22Rv1 (cell line): ENCODE measurements at regions not wholly inside any gene's neighbourhood (a gene's known extent, or its start where the extent isn't known, plus 50 kb on each side); places are given as distances from the start of the nearest gene placed in this dataset.
A peak's percentile ranks its signal among the peaks of the same experiment; 100 is the strongest.

Experiments used
- H3K27ac ChIP-seq: fragments of 450-650 bp; 2 replicates; pipeline ENCODE4 v1.5.1; 2017
- CTCF ChIP-seq: fragments of 450-650 bp; IDR thresholded peaks from 2 replicates; pipeline ENCODE4 v1.5.1; 2017; ENCODE audit warnings: mild to moderate bottlenecking
- ZFX ChIP-seq: fragments of 450-650 bp; IDR thresholded peaks from 2 replicates; pipeline ENCODE4 v1.6.1; 2017; ENCODE audit warnings: antibody characterized with exemption, borderline replicate concordance

GRCh38 chr13:58989556-58989955 lies 1174.2 kb downstream of the DIAPH3 start:
- TF ChIP-seq CTCF (no peak), ZFX (no peak)
- no peak overlapping the region for H3K27ac ChIP-seq

GRCh38 chr13:58991826-58992477 lies 1171.8 kb downstream of the DIAPH3 start:
- no peak for TF ChIP-seq ZFX
- TF ChIP-seq CTCF, result no peak
- no peak overlapping the region for H3K27ac ChIP-seq

- no peak overlapping the region for H3K27ac ChIP-seq
- TF ChIP-seq CTCF, result no peak
- no peak for TF ChIP-seq ZFX
Measured at GRCh38 chr13:58992478-58993042, 1171.2 kb downstream of the DIAPH3 start.

- TF ChIP-seq CTCF (no peak), ZFX (no peak)
- H3K27ac ChIP-seq, result no peak overlapping the region
Measured at GRCh38 chr13:58994077-58994476, 1169.7 kb downstream of the DIAPH3 start.

GRCh38 chr13:58994777-58995176 lies 1169.0 kb downstream of the DIAPH3 start:
- no peak for TF ChIP-seq ZFX
- TF ChIP-seq CTCF, result peak; percentile 26; the same call in 1 of the 2 replicates
- no peak overlapping the region for H3K27ac ChIP-seq

GRCh38 chr13:58998716-58999115 lies 1165.0 kb downstream of the DIAPH3 start:
- TF ChIP-seq ZFX (no peak), CTCF (no peak)
- H3K27ac ChIP-seq, result no peak overlapping the region

GRCh38 chr13:58999851-59000250 lies 1163.9 kb downstream of the DIAPH3 start:
- no peak overlapping the region for H3K27ac ChIP-seq
- TF ChIP-seq ZFX, result no peak
- TF ChIP-seq CTCF, result no peak
